Ectodermal cell (in vitro differentiated cells): ENCODE measurements at regions not wholly inside any gene's neighbourhood (a gene's known extent, or its start where the extent isn't known, plus 50 kb on each side); places are given as distances from the start of the nearest gene placed in this dataset.

ENCODE experiments used
- H3K27ac ChIP-seq: 2 replicates; pipeline ENCODE4 v1.7.0; 2013; ENCODE audit warnings: mild to moderate bottlenecking, low read depth, low read length; ENCODE audit not compliant: insufficient read depth, poor library complexity, severe bottlenecking
- H3K27me3 ChIP-seq: 2 replicates; pipeline ENCODE4 v1.7.0; 2013; ENCODE audit warnings: mild to moderate bottlenecking, low read length; ENCODE audit not compliant: insufficient read depth, control insufficient read depth, poor library complexity, severe bottlenecking
- H3K36me3 ChIP-seq: one replicate; pipeline ENCODE4 v1.7.0; 2013; ENCODE audit warnings: low read length; ENCODE audit not compliant: control insufficient read depth, insufficient read depth
- H3K4me1 ChIP-seq: one replicate; pipeline ENCODE4 v1.7.0; 2013; ENCODE audit warnings: low read length; ENCODE audit not compliant: control insufficient read depth, insufficient read depth
- H3K4me3 ChIP-seq: 2 replicates; pipeline ENCODE4 v1.7.0; 2013; ENCODE audit warnings: low read depth, low read length, control low read depth; ENCODE audit not compliant: insufficient read depth
- H3K9me3 ChIP-seq: 2 replicates; pipeline ENCODE4 v1.7.0; 2013; ENCODE audit warnings: mild to moderate bottlenecking, low read length, moderate library complexity; ENCODE audit not compliant: control insufficient read depth
- WGBS, 2 experiments: methylation state at CpG; one replicate each; pipeline ENCODE4 v1.1.7; 2013; ENCODE audit warnings: missing lambda C conversion rate in 2 of 2; 5-methylcytosine and 5-hydroxymethylcytosine counted together

DNA sequence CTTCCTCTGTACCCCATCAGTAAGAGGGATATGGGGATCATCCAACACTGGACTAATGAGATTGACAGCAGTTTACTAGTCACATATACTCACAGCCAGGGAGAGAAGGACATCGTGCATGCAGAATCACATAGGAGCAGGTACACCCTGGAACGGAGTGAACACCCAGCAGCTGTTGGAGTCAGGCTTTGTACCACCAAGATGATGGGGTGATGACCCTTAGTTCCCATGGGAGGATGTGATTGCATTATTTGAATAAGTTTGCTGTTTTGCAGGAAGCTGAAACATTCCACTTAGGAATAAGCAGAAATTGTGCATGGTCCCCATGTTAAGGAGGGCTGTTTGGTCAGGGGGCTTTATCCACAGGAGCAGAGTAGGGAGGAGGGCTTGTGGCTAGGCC is 482.7 kb upstream of the PDZRN3 start:
- Histone ChIP-seq H3K4me1 (no peaks in the 10 kb centered on the region), H3K27ac (no peak overlapping the region), H3K27me3 (no peaks in the 10 kb centered on the region), H3K36me3 (no peaks in the 10 kb centered on the region), H3K4me3 (no peak overlapping the region), H3K9me3 (no peaks in the 10 kb centered on the region)
- WGBS, 2 experiments: 92 to 97% methylated on average over 2 of the region's 2 CpGs

DNA sequence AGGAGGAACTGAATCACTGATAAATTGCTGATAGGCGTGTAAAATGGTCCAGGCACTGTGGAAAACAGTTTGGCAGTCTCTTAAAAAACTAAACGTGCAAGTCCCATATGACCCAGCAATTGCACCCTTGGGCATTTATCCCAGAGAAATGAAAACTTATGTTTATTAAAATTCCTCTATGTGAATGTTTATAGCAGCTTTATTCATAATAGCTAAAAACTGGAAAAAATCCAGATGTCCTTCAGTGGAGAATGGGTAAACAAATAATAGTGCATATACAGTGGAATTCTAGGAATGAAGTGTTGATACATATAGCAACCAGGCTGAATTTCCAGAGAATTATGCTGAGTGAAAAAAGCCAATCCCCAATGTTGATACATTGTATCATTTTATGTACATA is 482.2 kb upstream of the PDZRN3 start:
- Histone ChIP-seq H3K9me3 (no peaks in the 10 kb centered on the region), H3K4me3 (no peak overlapping the region), H3K4me1 (no peaks in the 10 kb centered on the region), H3K27me3 (no peaks in the 10 kb centered on the region), H3K36me3 (no peaks in the 10 kb centered on the region), H3K27ac (no peak overlapping the region)
- WGBS, 2 experiments: 92 to 95% methylated on average over 2 of the region's 2 CpGs

DNA sequence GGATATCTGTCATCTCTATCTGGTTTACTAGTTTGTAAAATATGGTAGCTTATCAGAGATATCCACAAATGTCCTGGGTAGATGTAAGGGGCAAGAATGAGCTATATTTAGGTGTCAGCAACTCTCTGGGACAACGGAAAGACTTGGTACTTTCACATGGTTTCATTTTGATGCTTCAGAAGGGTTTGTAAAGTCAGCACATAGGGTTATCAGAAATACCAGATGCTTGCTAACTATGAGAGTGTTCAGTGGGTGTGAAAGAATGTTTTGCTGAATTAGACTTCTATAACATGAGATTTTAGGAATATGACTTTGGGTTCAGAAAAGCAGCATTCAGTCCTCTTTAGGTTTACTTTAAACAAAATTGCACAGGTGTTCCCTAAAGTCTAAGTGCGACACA is 466.5 kb upstream of the PDZRN3 start:
- Histone ChIP-seq H3K27ac (no peak overlapping the region), H3K4me3 (no peak overlapping the region), H3K4me1 (no peaks in the 10 kb centered on the region), H3K36me3 (no peaks in the 10 kb centered on the region), H3K9me3 (no peaks in the 10 kb centered on the region), H3K27me3 (no peaks in the 10 kb centered on the region)
- 94 to 97% methylated on average over 2 of the region's 2 CpGs for WGBS, 2 experiments

GRCh38 chr3:74089814-74090213 is 465.1 kb upstream of the PDZRN3 start:
- Histone ChIP-seq H3K4me1 (no peaks in the 10 kb centered on the region), H3K27me3 (no peaks in the 10 kb centered on the region), H3K36me3 (no peaks in the 10 kb centered on the region), H3K4me3 (no peak overlapping the region), H3K27ac (no peak overlapping the region), H3K9me3 (no peaks in the 10 kb centered on the region)
- 71 to 83% methylated on average over 1 of the region's 1 CpG for WGBS, 2 experiments

GRCh38 chr3:74080056-74080461 is 455.3 kb upstream of the PDZRN3 start:
- Histone ChIP-seq H3K4me1 (peaks cover 7% of the 10 kb centered on the region), H3K27me3 (no peaks in the 10 kb centered on the region), H3K36me3 (no peaks in the 10 kb centered on the region), H3K27ac (no peak overlapping the region), H3K4me3 (no peak overlapping the region), H3K9me3 (no peaks in the 10 kb centered on the region)
- 89 to 97% methylated on average over 5 of the region's 5 CpGs for WGBS, 2 experiments

DNA sequence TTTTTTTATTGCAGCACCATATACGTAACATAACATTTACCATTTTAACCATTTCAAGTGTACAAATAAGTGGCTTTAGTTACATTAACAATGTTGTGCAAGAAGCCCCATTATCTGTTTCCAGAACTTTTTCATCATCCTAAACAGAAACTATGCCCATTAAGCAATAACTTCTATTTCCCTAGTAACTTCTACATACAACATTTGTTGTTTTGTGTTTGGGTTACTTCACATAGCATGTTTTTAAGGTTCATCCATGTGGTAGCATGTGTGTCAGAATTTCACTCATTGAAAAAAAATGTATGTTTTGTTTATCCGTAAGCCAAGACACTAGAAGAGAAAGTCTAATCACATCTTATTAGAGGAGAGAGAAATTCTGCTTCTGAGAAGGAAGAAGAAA is 450.5 kb upstream of the PDZRN3 start:
- WGBS, 2 experiments: 74 to 75% methylated on average over 2 of the region's 2 CpGs
- no peak overlapping the region for H3K27ac ChIP-seq
- no peaks in the 10 kb centered on the region for H3K27me3 ChIP-seq
- no peak overlapping the region for H3K4me3 ChIP-seq
- no peaks in the 10 kb centered on the region for H3K9me3 ChIP-seq
- no peaks in the 10 kb centered on the region for H3K36me3 ChIP-seq
- H3K4me1 ChIP-seq: no peaks in the 10 kb centered on the region

DNA sequence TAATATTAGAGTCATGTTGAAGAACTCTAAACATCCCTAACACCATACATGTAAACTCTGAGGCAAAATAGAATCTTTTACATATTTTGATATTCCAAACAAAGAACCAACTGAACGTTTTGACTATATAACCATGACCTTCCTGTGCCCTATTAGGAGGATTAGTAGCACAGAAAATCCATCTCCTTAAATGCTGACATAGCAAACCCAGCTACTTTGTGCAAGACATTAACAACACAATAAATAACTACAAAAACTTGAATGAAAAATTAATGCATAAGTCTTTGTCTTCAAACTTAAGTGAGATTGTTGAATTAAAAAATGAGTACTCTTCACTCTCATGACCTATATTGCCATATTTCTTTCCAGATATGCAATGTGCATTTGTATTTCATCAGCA is 450.0 kb upstream of the PDZRN3 start:
- no peaks in the 10 kb centered on the region for H3K36me3 ChIP-seq
- H3K4me3 ChIP-seq: no peak overlapping the region
- no peaks in the 10 kb centered on the region for H3K27me3 ChIP-seq
- H3K4me1 ChIP-seq: no peaks in the 10 kb centered on the region
- H3K27ac ChIP-seq: no peak overlapping the region
- H3K9me3 ChIP-seq: no peaks in the 10 kb centered on the region
- WGBS, 2 experiments: 97 to 100% methylated on average over 1 of the region's 1 CpG

- Histone ChIP-seq H3K9me3 (no peaks in the 10 kb centered on the region), H3K36me3 (no peaks in the 10 kb centered on the region), H3K27me3 (no peaks in the 10 kb centered on the region), H3K4me3 (no peak overlapping the region), H3K27ac (no peak overlapping the region), H3K4me1 (no peaks in the 10 kb centered on the region)
- 91 to 95% methylated on average over 1 of the region's 1 CpG for WGBS, 2 experiments
Measured at GRCh38 chr3:74067296-74067695, 442.6 kb upstream of the PDZRN3 start.

DNA sequence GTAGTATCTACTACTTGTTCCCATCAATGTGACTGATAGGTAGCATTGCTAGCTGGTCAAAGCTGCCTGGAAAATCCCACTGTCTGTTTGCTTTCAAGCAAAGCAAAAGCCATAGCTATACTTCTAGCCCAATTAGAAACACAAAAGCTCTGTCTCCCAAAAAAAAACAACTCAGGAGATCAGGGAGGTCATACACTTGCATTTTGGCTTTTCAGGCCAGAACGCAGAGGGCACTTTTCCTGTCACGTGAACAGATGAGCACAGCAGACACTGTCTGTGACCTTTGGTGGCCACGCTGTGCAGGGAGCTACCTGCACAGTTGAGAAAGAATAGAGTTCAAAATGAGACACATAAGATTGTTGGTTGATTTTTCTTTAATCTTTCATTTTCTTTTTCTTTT is 441.7 kb upstream of the PDZRN3 start:
- 26 to 33% methylated on average over 3 of the region's 3 CpGs for WGBS, 2 experiments
- H3K27ac ChIP-seq: no peak overlapping the region
- no peaks in the 10 kb centered on the region for H3K4me1 ChIP-seq
- H3K36me3 ChIP-seq: no peaks in the 10 kb centered on the region
- H3K27me3 ChIP-seq: no peaks in the 10 kb centered on the region
- H3K9me3 ChIP-seq: no peaks in the 10 kb centered on the region
- no peak overlapping the region for H3K4me3 ChIP-seq

DNA sequence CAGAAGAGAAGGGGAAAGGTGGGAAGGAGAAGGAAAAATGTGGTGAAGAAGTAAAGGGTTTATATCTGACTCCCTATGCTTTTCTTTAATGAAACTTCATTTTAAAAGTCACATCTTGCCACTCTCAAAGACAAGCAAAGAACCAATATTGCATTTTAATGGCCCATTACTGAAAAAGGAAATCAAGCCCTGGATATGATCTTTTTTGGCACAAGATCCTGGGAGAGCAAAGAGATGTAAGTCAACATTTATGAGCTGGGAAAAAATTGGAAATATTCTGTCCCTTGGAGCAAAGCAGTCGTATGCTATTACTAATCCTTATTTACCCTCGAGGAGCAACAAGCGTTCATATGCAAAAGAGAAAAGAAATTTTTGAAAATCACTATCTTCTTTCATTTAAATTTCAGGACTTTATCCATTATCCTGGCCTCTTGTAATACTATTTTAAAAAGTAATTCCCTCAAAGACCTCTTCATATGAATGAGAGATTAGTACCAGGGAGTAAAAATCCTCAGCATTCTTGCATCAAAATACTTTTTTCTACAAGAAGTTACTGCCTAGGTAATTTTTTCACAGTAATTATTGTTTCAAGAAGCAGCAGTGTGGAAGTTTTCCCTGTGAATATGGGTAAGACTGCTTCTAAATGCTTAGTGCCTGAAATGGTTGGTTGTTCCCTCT is 435.3 kb upstream of the PDZRN3 start:
- Histone ChIP-seq H3K27ac (no peak overlapping the region), H3K36me3 (no peaks in the 10 kb centered on the region), H3K4me1 (no peaks in the 10 kb centered on the region), H3K9me3 (no peaks in the 10 kb centered on the region), H3K4me3 (no peak overlapping the region), H3K27me3 (no peaks in the 10 kb centered on the region)
- WGBS, 2 experiments: 80 to 84% methylated on average over 3 of the region's 3 CpGs
